ENCODE measurements at regions not wholly inside any gene's neighbourhood (a gene's known extent, or its start where the extent isn't known, plus 50 kb on each side); places are given as distances from the start of the nearest gene placed in this dataset.

DNA sequence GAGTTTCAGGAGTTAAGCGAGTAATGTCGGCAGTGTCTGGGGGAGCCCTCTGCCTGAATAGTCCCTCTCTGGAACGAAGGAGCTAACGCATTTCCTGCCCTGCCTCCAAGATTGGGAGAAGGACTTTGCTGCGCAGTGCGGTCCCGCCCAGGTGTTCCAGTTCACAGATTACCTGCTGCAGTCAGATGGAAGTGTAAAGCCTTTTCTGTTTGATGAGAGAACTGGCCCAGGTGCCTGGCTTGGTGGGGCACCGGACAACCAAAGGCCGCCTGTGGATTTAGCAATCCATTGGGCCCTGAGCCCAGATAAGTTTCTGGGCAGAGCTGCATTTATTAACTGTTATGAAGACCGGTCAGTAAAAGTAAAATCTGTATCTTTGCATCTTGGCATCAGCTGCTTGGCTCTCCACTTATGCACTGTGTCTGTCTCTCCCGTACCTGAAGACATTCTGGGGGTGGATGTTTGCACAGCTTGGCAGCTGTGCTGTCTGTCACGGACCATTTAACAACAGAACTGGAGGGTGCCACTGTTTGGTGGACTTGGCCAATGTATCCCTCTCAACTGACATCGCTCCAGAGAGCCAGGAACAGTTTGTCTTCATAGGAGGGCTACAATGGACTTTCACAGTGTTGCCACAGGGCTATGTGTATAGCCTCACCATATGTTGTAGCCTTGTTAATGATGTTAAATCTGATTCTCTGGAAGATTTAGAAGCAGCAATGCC is 654.7 kb upstream of the ZWINT start:
- DNase-seq (ENCODE audit: low spot score), result no peak

DNA sequence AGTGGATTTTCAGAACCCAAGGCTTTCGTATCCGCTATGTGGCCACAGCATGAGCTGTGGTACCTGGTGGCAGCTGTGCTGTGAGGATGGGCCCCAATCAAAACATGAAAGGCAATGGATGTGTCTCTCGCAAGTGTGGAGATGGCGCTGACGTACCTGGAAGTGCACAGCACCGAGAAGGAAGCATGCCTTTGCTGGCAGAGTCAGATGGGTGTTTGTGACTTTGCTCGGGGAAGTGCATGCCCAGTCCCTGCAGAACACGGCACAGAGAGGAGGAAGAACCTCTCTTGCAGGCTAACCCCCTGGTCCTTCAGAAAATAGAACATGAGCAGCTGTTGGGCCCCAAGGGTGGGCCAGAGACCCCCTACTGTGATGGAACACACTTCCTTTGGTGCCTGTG is 654.1 kb upstream of the ZWINT start:
- DNase-seq (ENCODE audit: low spot score), result no peak

DNA sequence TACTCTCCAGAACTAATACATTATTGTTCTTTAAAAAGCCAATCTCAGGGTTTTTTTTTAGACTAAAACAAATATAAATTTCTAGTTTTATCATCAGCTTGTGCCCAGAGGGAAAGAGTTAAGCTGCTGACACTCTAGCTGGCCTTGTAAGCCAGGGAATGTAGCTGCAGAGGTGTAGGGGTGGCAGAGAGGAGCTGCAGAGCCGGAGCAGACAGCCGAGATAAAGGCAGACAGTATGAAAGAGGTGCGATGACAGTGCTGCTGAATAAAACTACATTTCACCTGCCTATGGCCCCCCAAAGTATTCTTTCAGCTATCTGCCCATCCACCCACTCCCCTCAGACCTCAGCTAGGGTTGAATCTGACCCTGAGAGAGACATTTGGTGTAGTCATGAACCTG is 653.7 kb upstream of the ZWINT start:
- no peak for DNase-seq (ENCODE audit: low spot score)

DNA sequence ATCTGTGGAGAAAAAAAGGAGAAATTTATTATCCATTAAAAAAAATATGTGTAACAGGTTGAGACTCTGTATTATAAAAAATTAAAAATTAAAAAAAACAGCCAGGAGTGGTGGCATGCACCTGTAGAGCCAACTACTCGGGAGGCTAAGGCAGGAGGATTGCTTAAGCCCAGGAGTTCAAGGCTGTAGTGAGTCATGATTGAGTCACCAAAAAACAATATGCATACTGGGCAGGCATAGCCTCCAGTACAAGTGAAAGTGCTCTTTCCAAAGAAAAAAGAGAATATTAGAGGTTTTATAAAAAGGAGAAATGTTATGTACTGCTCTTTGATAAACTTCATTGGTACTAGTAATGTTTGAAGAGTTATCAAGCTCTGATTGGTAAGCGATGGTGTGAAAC is 647.1 kb upstream of the ZWINT start:
- no peak for DNase-seq (ENCODE audit: low spot score)

DNA sequence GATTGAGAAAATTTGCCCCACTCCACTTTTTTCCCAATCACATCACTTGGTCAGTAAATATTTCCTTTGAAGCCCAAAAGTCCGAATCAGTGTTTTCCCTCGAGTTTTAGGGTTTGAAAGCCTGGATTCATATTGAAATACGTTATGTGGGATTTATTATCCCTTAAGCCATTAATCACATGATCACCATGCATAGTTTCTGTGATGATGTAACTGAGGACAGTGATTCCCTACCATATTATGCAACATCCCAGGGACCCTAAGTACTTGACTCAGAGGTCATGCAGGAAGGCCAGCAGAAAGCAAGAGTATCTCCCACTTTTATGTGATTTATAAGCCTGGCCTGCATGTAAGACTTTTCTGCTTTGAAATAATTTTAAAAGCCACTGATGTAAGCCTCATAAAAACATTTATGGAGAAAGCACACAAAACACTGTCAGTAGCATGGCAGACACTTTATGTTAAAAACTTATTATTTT is 630.6 kb upstream of the ZWINT start:
- DNase-seq (ENCODE audit: low spot score), result no peak

DNA sequence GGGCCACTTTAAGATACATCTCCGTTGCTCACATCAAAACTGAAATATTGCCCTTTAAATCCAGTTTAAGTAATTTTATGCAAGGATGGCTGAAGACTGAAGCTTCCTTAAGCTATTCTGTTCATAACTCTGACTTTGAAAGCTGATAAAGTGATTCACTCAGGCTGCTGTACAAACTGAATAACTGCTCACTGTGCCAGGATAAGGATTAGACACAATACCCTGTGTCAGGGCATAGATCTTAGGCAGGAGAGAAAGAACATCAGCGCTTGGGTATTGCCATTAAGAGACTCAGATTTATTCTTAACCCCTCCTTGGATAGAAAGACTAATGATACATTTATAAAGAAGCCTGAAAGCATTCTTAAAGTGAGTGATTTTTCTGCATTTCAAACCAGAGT is 614.5 kb upstream of the ZWINT start:
- no peak for DNase-seq (ENCODE audit: low spot score)

DNA sequence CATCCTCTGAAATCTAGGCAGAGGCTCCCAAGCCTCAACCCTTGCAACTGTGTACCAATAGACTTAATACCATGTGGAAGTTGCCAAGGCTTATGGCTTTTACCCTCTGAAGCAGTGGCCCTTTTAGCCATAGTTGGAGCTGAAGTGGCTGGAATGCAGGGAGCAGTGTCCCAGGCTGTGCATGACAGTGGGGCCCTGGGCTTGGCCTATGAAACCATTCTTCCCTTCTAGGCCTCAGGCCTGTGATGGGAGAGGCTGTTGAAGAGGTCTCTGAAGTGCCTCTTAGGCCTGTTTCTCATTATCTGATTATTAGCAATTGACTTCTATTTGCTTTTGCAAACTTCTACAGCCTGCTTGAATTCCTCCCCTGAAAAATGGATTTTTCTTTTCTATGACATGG is 612.7 kb upstream of the ZWINT start:
- DNase-seq (ENCODE audit: low spot score), result no peak

DNA sequence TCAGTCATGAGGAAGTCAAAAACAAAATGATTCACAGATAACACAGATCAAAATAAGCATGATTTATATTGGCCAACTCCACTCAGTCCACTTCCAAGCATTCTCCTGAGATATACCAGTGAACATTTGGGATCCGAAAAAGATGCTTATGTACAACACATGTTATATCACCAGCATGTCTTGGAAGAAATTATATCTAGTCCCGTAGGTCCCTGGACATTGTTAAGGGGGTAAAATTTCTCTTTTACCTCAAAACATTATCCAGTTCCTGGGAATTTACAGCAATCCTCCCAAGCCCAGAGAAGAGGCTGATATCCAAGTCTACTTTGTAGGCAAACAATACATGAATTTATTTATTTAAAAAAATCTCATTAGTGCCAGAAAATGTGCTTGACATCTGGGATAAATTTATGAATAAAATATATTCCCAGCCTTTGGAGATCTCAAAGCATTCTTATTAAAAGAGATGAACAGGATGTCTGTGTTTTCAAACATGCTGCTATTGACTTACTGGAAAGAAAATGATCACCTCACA is 582.2 kb upstream of the ZWINT start:
- no peak for DNase-seq (ENCODE audit: low spot score)

DNA sequence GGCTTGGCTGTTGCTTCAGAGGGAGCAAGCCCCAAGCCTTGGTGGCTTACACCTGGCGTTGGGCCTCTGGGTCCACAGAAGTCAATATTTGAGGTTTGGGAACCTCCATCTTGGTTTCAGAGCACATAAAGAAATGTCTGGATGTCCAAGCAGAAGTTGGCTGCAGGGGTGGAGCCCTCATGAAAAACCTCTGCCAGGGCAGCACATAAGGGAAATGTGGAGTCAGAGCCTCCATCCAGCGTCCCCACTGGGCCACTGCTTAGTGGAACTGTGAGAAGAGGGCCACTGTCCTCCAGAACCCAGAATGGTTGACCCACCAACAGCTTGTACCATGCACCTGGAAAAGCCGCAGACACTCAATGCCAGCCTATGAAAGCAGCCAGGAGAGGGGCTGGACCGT is 573.5 kb upstream of the ZWINT start:
- no peak for DNase-seq (ENCODE audit: low spot score)

DNA sequence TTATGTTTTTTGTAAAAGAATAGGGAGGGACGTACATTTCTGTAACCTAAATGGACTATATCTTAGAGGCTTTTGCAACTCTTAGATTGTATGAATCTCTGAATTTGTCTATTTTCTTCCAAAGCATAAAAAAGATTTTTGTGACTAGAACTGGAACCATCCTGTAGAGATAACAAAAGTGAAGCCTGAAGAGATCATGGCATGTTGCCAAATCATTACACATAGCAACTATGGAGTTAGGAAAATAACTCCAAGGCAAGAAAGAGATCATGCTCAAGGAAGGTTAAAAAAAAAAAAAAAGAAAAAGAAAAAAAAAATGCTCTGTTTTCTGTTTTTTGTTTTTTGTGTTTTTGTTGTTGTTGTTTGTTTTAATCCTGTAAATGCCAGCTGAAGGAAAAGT is 567.7 kb upstream of the ZWINT start:
- no peak for DNase-seq (ENCODE audit: low spot score)

DNA sequence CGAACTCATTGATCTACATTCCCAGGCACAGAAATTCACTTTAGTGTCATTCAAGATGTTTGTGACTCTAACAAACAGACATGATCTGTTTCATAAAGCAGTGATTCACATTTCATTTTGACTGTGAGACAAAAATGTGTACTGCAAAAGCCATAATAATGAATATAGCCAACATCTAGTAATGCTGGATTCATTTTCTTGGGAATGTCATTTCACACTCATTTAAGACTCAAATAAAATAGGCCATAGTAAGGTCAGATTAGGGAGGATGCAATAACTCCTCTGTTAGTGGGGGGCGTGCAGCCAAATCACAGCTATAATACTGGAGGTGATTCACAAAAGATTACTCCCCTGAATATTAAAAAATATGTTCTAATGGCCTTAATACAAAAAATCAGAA is 566.6 kb upstream of the ZWINT start:
- DNase-seq (ENCODE audit: low spot score), result no peak

DNA sequence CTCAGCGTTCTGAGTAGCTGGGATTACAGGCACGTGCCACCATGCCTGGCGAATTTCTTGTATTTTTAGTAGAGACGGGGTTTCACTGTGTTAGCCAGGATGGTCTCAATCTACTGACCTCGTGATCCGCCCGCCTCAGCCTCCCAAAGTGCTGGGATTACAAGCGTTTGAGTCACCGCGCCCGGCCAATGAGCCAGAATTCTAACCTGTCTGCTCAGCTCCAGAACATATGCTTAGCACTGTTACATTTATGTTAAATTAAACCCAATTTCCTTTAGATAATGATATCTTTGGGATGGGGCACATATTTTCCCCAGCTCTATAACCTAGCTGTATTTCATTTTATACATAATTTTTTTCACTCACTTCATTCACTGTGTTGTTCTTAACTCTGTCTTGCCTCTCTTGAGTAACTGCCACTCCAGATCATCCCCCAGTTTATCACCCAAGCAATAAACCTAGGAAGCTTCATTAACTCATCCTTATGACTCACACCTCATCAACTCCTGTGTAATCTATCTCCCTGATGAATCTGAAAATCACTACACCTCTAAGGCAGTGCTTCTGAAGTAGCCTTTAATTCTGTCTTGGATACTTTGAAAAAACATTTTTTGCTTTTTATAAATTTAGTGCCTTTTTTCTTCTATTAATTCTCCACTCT is 559.7 kb upstream of the ZWINT start:
- DNase-seq (ENCODE audit: low spot score), result no peak

DNA sequence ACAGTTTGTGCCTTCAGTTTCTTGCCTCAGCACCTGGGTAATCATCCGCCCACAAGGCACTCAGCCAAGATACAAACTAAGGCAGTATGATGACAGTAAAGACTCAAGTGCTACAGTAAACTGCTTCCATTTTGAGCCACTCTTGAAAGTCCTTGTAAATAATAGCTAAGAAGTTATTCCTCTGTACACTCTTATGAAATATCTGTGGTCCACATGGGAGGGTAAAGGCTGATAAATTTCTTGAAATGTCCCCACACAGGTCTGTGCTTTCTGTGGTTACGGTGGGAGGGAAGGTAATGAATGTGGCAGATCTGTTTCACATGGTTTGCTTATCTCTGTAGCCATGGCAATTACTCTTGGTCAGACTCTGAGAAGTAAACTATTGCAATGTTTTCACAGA is 551.0 kb upstream of the ZWINT start:
- DNase-seq (ENCODE audit: low spot score), result no peak

DNA sequence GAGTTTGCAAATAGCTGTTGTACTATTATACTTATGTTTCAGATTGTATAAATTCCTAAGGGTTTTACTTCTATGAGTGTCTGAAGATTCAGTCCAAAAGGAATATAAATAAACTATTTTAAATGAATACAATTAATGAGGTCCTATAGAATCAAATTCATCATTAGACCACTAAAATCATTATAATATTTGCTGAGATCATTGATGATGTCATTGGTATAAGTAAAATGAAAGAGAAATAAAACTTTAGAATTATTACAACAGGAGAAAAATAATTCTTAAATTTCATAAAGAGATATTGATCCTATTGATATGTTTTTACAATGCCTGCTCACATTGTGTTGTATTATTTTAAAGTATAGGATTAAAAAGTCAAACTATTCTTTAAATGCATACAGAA is 544.0 kb upstream of the ZWINT start:
- DNase-seq (ENCODE audit: low spot score), result no peak

DNA sequence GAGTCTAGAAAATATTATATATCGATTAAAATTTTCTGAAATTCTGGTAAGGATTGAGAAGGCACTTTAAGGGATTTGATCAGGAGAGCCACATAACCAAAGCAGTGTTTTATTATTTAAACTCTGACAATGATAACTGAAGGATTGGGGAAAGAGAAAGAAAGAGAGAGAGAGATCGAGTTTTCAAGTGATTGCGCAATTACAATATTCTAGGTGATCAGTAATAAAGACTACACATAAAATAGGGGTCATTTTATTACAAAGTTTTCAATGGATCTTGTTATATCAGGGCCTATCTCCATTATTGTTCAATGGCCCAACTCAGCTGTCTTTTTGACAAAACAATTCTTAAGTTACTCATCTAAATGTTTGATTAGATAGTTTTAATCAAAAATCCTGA is 541.5 kb upstream of the ZWINT start:
- no peak for DNase-seq (ENCODE audit: low spot score)

DNA sequence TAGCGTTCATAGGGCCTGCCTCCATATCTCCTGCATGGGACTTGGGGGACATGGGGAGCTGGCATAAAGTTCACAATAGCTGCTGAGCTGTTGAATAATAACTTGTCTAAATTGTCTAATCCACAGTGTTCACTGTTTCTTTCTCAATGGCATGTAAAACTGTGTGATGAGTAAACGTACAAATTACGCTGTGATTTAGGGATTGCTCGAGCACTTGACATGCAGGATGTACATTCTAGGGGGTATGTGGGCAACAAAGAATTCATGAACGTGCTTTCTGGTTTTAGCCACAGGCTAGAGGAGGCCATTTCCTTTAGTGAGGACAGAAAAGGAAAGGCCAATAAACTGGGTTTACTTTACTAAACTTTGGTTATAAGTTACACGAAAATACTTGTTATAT is 534.2 kb upstream of the ZWINT start:
- DNase-seq (ENCODE audit: low spot score), result no peak

DNA sequence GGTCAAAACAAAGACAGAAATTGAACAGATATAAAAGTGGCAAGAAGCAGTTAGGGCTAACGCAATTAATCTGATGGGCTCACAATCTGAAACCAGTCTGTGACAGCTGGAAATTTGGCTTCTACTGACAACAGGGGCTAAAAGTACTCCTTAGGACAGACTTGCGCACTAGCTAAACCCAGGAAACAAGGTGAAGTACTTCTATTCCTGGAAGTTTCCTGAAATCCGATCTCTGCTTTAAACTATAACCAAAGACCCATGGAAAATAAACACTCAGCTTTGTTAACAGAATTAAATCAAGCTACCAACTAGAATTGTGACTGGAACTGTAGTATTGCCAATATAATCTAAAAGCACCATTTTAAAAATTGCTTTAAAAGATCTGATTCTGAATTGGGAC is 520.2 kb upstream of the ZWINT start:
- DNase-seq (ENCODE audit: low spot score), result no peak

DNA sequence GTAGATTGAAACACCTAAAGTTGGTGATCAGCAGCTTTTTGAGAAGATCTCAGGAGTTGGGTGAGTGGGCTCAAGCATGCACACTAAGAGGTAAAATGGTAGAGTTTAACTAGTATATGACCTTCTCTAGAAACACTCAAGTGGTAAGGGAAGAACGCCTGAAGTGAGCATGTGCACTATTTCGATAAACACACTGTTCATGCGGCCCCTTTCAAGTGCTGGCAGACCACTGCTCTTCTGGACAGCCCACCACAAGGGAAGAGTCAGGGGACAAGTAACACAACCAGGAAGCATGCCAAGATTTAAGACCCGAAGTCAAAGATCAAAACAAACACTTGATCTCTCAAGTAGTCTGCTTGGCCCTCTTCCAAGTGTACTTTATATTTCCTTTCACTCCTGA is 519.5 kb upstream of the ZWINT start:
- DNase-seq (ENCODE audit: low spot score), result no peak

DNA sequence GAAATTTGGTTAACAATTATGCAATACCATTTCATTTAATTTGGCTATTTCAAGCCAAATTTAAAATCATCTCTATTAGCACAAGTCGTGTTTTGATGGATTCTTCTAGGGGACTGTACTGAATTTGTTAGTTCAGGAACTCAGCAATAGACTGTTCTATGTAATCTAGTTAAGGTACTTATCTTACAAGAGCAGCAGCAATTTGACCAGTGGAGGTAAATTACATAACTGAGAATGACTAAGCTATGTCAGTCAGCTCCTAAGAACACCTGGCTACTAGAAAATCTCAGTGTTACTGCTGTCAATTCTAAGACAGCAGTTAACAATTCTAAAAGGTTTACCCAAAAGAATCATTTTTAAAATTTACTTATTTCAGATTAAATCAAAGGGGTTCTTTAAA is 513.9 kb upstream of the ZWINT start:
- no peak for DNase-seq (ENCODE audit: low spot score)

DNA sequence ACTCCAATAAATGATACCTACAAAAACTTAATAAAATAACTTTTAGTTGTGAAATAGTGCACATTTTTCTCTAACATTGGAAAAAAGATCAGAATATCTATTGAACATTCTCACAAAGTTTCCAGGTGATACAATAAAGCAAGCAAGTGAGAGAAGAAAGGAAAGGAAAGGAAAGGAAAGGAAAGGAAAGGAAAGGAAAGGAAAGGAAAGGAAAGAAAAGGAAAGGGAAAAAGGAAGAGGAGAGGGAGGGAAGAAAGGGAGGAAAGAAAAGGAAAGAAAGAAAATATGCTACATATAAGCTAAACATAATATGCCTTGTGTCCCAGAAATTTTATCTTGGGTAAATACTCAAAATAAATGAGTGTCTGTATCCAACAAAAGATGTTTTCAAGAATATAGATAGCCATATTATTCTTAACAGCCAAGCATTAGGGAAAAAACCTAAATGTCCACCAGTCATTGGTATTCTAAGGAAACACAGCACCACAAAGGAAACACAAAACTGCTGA is 510.2 kb upstream of the ZWINT start:
- DNase-seq (ENCODE audit: low spot score), result no peak

DNA sequence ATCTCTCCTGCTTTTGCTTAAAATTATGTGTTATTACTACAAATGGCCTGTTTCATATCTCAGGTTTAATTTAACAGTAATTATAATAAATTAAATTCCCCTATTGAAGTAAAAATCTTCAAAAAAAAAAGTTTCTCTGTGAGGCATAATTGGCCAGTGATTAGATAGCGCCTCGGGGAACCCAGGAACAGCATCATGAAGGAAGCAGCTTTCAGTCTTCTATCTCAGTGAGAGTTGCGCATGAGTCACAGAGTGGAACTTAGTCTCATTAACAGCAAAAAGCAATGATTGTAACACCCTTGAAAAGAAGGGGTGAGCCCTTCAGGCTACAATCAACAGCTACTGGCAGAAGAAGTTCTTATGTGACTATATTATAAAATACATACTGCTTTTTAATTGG is 506.2 kb upstream of the ZWINT start:
- no peak for DNase-seq (ENCODE audit: low spot score)

DNA sequence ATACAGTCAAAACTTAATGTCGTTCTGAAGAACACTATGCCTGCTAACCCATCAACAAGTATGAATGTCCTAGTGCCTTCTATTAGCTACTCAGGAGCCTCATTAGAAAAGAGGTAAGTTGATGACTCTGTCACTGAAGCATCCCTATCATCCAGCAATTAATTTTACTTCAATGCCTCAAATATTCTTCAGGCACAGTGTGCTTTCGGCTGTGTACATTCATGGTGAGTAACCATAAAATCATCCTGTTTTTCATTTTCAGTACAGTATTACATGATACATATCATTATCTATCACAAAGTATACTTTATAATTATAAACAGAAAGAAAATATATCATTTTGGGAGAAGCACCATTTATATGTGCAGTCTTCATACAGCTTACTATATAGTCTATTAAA is 495.5 kb upstream of the ZWINT start:
- DNase-seq (ENCODE audit: low spot score), result no peak

DNA sequence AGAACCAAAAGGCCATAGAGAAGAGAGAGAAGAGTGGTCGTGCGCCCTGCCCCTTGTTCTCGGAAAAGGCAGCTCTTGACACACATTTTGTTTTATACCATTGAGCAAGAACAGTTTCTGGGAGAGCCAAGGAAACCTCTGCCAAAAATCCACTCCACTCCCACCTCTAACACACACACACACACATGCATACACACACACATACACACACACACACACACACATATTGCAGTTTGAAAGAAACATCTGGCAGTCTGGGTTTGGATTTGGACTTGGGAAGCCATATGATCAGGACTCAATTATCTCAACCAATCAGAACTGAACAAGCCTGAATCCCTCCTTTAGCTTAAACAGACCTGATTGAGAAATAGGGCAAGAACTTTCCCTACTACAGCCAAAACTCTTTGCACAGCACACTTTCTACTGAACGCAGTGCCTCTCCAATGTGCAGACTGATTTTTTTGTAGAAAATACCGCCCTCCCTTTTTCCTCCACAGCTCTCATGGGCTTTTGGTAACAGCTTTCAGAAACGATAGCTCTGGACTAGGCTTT is 484.0 kb upstream of the ZWINT start:
- no peak for DNase-seq (ENCODE audit: low spot score)

Measured in globus pallidus (tissue), 1 donor.